T47D (cell line): ENCODE measurements at regions not wholly inside any gene's neighbourhood (a gene's known extent, or its start where the extent isn't known, plus 50 kb on each side); places are given as distances from the start of the nearest gene placed in this dataset.

Experiments used
- DNase-seq, 2 experiments: peaks; one replicate each; pipeline versions ENCODE4 v3.0.0 to v3.0.0-alpha.2; 2011 to 2012; ENCODE audit warnings: low read depth in 1 of 2, low spot score in 1 of 2
- JUND ChIP-seq: IDR thresholded peaks from 2 replicates; pipeline ENCODE4 v1.6.1; 2012; ENCODE audit warnings: low read depth
- in situ Hi-C: cut with HindIII; loops from 2 replicates; pipeline ENCODE4 v1.10.0; 2016; ENCODE audit warnings: low sequenced_read_pairs, low pct_unique_long_range_greater_than_20kb

DNA sequence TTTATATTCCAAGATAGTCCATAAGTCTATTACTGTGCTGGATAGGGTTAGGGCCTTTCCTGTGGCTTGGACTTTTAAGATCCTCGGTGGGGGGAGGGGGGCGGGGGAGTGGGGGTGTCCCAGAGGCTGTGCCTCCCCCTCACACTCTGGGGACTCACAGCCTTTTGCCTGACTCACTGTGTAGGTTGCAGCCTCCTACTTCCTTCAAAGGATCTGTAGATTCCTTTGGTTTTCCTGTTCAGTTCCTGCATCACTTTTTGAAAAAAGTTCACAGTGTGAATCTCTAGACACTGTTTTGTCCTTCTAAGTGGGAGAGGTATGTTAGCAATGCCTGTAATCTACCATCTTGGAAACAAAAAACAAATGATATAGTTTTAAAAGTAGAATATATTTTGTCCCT is 999.9 kb downstream of the GLUD2 start:
- TF ChIP-seq JUND, result no peak
- no peak for DNase-seq
- in situ Hi-C loops, result no loop called here

DNA sequence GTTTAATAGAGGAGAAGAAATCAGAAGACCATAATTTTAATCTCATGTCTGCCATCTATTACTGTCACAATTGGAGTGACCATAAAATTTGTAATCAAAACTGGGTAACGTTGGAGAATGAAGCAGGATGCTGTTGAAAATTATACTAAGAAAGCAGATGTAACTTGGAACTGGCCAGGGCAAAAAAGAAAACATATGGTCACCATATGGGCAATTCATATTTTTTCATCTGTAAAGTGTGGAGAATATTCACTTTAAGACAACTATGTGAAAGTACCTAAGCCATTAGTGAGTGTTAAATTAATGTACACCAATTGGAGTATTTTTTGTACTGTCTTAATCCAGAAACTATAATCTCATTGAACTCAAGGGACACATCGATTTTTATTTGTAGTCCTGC is 1008.0 kb downstream of the GLUD2 start:
- in situ Hi-C loops, result no loop called here
- no peak for DNase-seq
- TF ChIP-seq JUND, result no peak

DNA sequence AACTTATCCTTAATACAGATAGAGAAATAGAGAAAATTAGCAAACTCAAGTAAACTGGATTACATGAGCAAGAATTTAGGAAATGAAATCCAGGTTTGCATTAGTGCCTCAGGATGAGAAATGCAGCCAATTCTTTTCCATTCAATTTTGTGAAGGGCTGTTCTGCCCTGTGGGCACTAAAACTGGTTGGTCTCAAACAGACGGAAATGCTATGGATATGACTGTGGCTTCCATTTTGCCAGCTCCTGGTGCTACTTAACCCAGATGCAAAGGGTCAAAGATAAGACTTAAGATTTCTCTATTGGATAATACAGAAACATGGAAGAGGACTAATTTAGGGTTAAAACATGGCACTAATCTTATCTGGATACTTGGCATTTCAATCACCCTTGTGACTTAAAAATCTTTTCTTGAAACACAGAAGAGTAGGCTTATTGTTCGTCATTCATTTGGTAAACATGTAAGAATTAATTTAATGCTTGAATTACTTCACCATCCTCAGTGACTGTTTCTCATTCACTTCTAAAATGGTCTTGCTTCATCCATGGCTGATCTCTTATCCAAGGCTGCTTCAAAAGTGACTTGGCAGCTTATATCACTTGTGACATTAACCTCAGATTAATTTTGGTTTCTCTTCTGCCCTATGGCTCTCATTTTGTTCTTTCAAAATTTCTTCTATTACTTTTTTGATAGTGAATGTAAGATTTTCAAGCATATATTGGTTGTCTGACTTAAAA is 1008.7 kb downstream of the GLUD2 start:
- TF ChIP-seq JUND, result no peak
- in situ Hi-C loops, result no loop called here
- no peak for DNase-seq

DNA sequence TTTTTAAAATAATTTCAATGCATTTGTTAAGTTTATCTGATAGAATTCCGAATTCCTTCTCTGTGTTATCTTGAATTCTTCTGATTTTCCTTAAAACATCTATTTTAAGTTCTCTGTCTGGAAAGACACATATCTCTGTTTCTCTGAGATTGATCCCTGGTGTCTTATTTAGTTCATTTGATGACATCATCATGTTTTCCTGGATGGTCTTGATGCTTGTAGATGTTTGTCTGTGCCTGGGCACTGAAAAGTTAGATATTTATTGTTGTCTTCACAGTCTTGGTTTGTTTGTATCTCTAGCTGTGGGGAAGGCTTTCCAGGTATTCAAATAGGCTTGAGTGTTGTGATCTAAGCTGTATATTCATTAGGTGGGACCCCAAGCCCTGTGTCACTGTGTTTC is 1028.8 kb downstream of the GLUD2 start:
- in situ Hi-C loops, result no loop called here
- no peak for DNase-seq
- TF ChIP-seq JUND, result no peak

DNA sequence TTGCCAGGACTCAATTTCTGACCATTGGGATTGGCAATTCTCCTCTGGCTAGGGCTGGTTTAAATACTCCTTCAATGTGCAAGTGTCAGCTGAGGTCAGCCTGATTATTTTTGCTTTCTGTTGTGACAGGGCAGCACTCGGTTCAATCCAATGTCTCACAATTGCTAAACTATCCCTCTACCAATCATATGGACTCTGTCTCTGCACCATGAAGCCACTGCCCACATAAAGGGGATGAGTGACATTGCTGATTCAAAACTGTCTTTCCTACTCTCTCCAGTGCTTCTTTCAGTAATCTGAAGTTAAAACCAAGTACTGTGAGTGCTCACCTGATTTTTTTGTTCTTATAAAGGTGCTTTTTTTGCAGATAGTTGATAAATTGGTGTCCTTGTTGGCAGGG is 1030.7 kb downstream of the GLUD2 start:
- TF ChIP-seq JUND, result no peak
- in situ Hi-C loops, result no loop called here
- DNase-seq, result no peak

DNA sequence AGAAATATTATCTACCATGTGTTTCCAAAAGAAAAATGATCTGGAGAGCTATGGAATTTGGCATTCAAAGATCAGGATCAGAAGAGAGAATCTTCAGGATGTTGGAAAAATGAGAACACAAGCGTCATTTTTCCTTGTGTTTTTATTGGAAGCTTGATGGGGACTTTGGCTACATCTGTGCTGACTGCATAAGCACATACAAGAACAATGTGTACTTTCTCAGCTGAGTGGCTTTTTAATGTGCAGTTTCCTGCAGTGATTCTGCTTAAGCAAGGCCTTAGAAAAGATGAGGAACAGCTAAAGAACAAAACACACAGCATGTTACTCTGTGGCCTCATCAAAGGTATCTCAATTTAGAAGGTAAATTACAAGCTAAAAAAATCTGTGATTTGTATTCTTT is 1039.9 kb downstream of the GLUD2 start:
- no peak for DNase-seq
- TF ChIP-seq JUND, result no peak
- in situ Hi-C loops, result no loop called here

DNA sequence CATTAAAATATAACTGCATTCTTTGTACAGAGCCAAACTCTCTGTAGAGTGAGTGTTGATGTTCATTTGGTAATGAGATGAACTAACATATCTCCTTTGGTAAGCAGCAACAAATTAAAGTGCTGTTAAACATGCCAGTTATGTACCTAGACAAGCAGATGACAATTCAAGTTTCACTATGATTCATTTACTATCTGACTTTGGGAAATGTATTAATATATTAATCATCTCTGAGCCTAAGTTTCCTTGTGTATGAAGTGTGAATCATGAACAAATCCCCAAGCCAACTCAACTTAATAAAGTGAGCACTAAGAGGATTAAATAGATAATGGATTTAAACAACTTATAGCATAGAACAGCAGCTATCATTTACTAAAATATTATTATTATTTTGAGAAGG is 1044.2 kb downstream of the GLUD2 start:
- in situ Hi-C loops, result no loop called here
- no peak for DNase-seq
- TF ChIP-seq JUND, result no peak

DNA sequence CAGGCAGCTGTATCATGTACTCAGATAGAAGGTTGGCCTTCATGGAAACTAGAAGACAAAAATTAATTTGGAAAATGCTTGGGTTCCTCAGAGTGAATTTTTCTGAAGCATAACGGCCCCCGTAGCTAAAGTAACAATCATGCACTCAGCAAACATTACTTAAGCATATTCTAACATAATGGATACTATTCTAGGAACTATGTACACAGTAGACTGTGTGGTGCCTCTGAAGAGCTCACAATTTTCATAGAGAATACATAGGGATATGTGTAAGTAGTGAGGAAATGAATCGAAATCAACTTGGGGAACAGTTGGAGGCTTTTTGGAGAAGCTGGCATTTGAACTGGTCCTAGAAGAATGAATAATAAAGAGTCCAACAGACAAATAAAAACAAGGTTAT is 1045.0 kb downstream of the GLUD2 start:
- no peak for TF ChIP-seq JUND
- in situ Hi-C loops, result no loop called here
- DNase-seq, result no peak

DNA sequence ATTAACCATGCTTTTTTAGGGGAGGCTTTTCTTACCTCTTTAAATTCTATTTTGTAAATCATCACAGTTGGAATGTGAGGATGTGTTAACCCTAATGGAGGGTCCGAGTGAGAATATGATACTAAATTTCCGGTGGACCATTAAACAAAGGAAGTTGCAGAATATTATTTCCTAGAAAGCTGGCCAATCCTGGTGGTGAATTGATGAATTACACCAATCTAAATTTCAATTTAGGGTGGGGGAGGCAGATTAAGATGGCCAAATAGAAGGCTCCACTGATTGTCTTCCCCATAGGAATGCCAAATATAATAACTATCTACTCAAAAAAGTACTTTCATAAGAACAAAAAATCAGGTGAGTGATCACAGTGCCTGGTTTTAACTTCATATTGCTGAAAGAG is 1045.6 kb downstream of the GLUD2 start:
- DNase-seq, result no peak
- in situ Hi-C loops, result no loop called here
- no peak for TF ChIP-seq JUND

DNA sequence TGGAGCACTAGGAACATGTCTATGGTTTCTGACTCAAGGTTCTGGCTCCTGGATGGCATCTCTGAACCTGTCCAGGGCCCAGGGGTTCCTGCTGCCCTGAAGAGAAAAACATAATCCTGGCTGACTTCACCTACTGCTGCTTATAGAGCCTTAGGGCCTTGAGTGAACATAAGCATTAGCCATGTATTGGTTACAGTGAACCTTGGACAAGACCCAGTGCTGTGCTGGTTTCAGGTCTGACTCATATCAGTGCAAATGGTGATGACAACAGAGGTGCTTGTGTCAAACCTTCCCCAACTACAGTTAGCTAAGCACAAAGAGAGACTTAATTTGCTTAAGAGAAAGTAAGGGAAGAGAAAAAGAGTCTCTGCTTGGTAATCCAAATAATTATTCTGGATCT is 1047.2 kb downstream of the GLUD2 start:
- no peak for TF ChIP-seq JUND
- in situ Hi-C loops, result no loop called here
- no peak for DNase-seq

DNA sequence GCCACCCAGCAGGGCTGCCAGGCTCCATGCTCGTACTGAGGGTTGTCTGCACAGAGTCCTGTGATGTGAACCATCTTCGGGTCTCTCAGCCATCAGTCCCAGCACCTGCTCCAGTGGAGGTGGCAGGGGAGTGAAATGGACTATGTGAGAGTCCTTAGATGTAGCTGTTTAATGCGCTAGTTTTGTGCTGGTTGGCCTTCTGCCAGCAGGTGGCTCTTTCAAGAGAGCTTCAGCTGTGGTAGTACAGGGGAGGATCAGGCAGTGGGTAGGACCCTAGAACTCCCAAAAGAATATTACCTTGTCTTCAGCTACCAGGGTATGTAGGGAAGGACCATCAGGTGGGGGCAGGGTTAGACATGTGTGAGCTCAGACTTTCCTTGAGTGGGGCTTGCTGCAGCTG is 1066.0 kb downstream of the GLUD2 start:
- DNase-seq, result no peak
- in situ Hi-C loops, result no loop called here
- no peak for TF ChIP-seq JUND

DNA sequence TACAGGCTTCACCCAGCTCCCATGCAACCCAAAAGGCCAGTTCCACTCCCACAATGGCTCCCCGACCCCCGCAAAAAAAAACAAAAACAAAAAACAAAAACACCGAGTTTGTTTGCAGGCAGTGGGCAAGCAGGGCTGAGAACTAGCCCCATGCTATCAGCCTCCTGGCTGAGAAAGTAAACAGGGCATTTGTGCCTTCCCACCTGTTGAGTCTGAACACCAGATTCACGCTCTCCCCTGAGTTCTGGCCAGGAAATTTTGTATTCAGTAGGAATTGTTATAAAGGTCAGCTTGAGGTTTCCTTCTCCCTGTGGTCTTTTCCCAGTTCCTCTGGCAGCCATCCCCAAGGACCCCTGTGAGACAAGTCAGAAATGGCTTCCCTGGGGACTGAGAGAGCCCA is 1066.5 kb downstream of the GLUD2 start:
- in situ Hi-C loops, result no loop called here
- DNase-seq, result no peak
- no peak for TF ChIP-seq JUND

DNA sequence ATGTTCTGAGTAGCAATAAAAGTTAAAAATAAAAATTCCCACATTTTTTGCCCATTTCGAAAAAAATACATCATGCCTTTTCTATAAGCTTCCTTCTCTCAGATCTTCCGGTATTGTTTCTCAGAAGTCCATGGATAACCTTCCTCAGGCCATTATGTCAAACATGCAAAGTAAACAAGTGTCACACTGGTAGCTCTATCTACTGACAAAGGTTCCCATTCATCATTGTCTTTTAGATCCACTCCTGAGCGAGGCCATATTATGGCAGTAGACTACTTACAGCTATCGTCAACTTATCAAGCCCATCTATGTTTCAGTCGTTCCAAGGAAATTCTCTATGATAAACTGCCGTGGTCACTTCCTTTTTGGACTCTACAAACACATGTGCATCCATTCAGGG is 1068.2 kb downstream of the GLUD2 start:
- in situ Hi-C loops, result no loop called here
- DNase-seq, result no peak
- TF ChIP-seq JUND, result no peak

DNA sequence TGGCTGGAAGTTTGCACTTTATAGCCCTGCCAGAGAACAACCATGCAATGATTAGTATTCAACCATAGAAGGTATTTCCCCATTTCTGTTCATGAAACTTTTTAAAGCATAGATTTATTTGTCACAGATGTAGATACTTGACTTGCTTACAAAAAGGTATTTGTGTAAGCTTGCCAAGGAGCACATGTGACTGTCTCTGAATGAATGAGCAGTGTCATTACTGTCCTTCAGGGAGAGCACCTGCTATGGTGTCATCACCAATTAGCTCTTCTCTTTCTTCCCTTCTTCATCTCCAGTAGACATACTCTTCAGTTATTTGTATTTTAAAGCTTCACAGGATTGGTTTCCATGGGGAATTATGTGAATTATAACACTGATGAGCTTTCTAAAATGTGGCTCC is 1064.7 kb upstream of the GRIA3 start:
- in situ Hi-C loops, result no loop called here
- no peak for DNase-seq
- no peak for TF ChIP-seq JUND
